ENCODE measurements at regions not wholly inside any gene's neighbourhood (a gene's known extent, or its start where the extent isn't known, plus 50 kb on each side); places are given as distances from the start of the nearest gene placed in this dataset.

DNA sequence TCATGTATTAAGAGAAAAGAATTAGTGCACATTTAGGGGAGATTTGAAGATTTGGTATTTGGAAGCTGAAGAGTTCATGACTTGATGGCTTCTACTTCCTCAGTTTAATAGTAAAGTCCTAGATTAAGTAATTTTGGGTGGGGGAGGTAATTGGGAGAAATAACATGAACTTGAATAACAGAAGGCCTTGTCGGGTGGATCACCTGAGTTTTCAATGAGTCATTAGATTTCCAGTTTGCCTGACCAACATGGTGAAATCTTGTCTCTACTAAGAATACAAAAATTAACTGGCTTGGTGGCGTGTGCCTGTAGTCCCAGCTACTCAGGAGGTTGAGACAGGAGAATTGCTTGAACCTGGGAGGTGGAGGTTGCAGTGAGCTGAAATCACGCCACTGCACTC, 181.0 kb downstream of the GJA1 start (continued):
- TF ChIP-seq, protein P1, sequence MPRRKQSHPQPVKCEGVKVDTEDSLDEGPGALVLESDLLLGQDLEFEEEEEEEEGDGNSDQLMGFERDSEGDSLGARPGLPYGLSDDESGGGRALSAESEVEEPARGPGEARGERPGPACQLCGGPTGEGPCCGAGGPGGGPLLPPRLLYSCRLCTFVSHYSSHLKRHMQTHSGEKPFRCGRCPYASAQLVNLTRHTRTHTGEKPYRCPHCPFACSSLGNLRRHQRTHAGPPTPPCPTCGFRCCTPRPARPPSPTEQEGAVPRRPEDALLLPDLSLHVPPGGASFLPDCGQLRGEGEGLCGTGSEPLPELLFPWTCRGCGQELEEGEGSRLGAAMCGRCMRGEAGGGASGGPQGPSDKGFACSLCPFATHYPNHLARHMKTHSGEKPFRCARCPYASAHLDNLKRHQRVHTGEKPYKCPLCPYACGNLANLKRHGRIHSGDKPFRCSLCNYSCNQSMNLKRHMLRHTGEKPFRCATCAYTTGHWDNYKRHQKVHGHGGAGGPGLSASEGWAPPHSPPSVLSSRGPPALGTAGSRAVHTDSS (CRISPR knock-in tag; conservative IDR thresholded peaks at IDR 0.05) = no peak
- no peak for TF ChIP-seq PHF20 (CRISPR knock-in tag; IDR thresholded peaks at IDR 0.05)
- no peak for TF ChIP-seq ETV6 (CRISPR knock-in tag; conservative IDR thresholded peaks at IDR 0.05)
- no peak for TF ChIP-seq KDM5A (IDR thresholded peaks at IDR 0.05; ENCODE audit: borderline replicate concordance, low read length)
- no peak for TF ChIP-seq ZNF569 (CRISPR knock-in tag; IDR thresholded peaks at IDR 0.05; ENCODE audit: borderline replicate concordance)
- TF ChIP-seq, protein P2, sequence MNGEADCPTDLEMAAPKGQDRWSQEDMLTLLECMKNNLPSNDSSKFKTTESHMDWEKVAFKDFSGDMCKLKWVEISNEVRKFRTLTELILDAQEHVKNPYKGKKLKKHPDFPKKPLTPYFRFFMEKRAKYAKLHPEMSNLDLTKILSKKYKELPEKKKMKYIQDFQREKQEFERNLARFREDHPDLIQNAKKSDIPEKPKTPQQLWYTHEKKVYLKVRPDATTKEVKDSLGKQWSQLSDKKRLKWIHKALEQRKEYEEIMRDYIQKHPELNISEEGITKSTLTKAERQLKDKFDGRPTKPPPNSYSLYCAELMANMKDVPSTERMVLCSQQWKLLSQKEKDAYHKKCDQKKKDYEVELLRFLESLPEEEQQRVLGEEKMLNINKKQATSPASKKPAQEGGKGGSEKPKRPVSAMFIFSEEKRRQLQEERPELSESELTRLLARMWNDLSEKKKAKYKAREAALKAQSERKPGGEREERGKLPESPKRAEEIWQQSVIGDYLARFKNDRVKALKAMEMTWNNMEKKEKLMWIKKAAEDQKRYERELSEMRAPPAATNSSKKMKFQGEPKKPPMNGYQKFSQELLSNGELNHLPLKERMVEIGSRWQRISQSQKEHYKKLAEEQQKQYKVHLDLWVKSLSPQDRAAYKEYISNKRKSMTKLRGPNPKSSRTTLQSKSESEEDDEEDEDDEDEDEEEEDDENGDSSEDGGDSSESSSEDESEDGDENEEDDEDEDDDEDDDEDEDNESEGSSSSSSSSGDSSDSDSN (CRISPR knock-in tag; IDR thresholded peaks at IDR 0.05) = no peak
- TF ChIP-seq HIVEP1 (CRISPR knock-in tag; IDR thresholded peaks at IDR 0.05) = no peak
- TF ChIP-seq CAMTA2 (CRISPR knock-in tag; IDR thresholded peaks at IDR 0.05; ENCODE audit: borderline replicate concordance) = no peak
- TF ChIP-seq CSRNP2 (CRISPR knock-in tag; conservative IDR thresholded peaks at IDR 0.05; ENCODE audit: low read depth) = no peak
- TF ChIP-seq HNRNPL (IDR thresholded peaks at IDR 0.05; ENCODE audit: low read depth, low read length) = no peak
- no peak for TF ChIP-seq ZNF30 (CRISPR knock-in tag; IDR thresholded peaks at IDR 0.05)
- TF ChIP-seq ZNF207 (IDR thresholded peaks at IDR 0.05; ENCODE audit: borderline replicate concordance) = no peak
- TF ChIP-seq NFE2L2 (IDR thresholded peaks at IDR 0.05; ENCODE audit: low read length) = no peak
